GM20431 (cell line): ENCODE measurements at regions not wholly inside any gene's neighbourhood (a gene's known extent, or its start where the extent isn't known, plus 50 kb on each side); places are given as distances from the start of the nearest gene placed in this dataset.

ENCODE experiments used
- in situ Hi-C: fragments of 300-500 bp; cut with MseI, MboI; formaldehyde crosslinking; loops from one replicate; pipeline ENCODE4 v1.15.0; 2020; ENCODE audit warnings: low sequenced_read_pairs; ENCODE audit not compliant: unreplicated experiment

DNA sequence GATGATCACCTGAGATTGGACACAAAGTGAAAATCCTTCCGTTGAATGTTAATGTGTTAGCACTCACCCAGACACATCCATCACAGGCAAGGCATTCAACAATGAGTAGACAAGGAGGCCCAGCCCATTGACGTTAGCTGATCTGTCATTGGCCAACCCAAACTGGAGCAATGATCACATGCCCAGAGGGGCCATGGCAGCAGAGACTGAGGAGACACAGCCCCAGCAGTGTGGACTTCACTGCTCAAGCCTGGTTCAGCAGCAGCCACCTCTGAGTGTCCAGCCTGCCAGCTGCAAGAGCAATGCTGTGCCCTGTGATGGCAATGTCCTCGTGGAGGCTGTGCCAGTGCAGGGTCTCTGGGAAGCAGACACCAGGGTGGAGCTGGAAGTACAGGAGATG lies 622.2 kb downstream of the AACS start:
- in situ Hi-C loops, result no loop called here

DNA sequence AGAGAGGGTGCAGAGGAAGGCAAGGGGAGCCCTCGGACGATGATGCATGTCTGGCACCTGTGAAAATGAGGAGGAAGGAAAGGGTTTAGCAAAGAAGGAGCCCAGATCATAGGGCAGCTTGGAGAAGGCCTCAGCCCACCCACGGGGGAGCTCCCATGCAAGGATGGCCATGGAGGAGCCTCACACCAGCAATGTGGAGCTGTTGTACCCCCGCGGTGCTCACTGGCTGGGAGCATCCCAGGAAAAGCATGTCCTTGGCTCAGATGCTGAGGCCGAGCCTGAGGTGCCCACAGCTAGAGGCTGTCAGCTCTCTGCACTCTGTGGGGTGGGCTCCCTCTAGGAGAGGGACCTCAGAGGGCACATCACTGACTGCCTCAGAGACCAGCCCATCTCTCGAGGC lies 622.6 kb downstream of the AACS start:
- in situ Hi-C loops, result no loop called here

DNA sequence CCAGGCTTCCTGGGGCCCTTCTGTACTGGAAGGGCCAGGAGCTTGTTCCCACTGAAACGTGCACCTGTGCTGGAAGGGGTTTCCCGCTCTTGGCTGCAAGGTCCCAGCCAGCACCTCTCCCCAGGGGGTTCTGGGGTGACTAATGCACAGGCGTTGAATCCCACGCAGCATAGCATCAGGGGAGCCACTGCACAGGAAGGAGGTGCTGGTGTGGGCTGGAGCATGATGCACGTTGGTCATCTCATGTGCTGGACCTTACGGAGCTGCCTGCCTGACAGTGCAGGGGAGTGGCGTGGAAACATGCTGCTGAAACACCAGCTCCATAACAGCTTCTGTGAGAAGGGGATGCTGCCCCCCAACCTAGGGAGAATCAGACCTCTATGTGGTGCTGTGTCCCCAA lies 623.0 kb downstream of the AACS start:
- in situ Hi-C loops, result no loop called here

DNA sequence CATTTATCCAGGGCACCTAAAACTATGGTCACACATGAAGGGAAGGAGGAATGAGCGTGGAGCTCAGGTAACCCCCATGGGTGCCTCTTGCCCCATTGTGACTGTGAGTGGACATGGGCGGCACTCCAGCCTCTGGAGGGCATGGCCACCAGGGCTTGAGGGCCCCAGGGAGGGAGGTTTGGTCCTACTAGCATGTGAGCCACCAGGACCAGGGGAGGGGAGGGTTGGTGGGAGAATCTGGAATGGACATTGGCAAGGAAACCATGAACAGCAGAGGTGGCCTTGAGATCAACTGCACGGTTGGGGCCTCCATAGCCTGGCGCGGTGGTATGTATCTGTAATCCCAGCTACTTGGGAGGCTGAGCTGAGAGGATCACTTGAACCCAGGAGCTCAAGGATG lies 623.6 kb downstream of the AACS start:
- in situ Hi-C loops, result no loop called here

DNA sequence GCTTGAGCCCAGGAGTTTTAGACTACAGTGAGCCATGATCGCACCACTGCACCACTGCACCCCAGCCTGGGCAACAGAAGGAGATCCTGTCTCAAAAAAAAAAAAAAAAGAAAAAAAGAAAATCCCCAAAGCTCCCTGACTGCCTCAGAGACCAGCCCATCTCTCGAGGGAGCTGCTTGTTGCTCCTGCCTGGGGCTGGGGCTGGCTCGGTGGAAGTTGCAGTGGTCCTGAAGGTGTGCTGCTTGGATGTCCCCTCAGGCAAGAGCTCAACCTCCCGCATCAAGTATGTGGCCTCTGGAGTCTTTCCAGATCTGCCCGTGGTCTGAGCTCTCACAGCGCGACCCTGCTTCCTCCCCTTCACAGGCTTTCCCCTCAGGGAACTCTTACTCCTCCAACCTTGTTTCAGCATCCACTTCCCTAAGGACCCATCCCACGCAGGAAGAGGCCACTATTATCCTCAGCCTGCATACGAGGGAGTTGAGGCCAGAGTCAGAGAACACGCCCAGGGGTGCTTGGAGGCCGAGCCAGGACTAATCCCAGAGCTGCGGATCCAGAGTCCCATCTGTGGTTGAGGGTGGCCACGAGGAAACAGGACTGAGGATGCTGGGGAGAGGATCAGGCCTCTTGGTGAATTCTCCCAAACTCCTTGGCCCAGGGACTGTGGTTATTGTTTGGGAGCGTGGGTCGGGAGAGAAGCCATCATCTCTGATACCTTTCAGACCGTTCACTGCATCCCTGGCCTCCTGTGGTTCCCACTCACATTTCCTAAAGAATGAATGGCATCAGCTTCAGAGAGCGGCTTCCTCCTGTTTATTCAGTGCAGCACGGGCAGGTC lies 624.6 kb downstream of the AACS start:
- in situ Hi-C loops, result no loop called here

DNA sequence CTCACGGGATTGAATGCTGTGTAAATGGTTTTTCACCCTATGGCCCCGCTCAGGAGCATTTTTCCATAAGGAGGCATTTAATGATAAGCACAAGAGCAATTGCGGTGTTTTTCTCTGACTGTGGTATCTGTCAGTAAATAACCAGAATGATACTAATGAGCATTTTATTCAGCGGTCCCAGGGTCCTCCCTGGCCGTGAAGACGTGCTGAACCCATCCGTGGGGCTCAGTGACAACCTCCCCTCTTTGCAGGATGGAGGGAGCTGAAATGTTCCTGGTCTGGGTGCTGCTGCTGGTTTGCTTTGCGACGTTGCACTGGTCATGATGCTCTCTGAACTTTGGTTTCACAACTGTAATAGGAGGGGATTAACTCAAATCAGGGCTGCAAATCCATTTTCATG lies 625.6 kb downstream of the AACS start:
- in situ Hi-C loops, result no loop called here

DNA sequence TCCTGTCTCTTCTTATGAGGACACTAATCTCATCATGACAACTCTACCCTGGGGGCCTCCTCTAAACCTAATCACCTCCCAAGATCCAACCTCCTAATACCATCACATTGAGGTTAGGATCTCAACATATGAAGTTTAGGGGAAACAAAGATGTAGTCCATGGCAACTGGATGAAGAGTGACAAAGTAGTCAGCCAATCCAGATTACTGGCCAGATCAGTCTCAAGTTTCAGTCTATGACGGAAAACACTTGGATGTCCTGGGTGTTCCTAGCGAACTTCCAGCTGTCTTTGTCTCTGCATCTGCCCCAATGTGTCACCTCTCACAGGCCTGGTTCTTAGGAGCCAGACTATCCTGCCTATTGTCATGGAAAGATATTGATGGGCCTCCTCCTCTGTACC lies 630.8 kb downstream of the AACS start:
- in situ Hi-C loops, result no loop called here

DNA sequence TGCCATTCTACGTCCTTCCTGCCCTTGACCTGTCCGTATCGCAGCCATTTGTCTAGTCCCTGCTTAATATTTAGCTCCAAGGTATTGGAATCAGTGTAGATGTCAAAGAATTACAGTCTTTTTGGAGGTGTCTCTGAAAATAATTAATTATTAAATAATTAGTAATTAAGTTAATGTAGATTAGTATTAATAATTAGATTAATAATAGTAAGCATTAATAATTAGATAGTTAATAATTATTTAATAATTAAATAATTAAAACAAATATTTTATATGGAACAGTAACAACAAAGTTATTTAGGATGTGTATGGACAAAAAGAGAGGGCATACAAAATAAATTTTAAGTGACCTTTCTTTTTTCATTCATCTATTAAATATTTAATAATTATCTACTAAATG lies 639.6 kb downstream of the AACS start:
- in situ Hi-C loops, result no loop called here

DNA sequence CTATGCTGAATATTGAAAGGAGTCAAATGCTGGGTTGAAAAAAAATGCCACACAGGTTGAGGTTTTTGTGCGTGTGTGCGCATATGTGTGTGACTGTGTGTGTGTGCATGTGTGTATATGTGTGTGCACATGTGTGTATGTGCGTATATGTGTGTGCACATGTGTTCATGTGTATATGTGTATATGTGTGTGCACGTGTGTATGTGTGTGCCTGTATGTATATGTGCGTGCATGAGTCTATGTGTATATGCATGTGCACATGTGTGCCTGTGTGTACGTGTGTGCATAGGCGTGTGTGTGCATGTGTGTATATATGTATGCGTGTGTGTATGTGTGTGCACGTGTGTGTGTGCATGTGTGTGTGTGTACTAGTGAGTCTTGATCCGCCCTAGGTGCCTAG lies 655.7 kb downstream of the AACS start:
- in situ Hi-C loops, result no loop called here

DNA sequence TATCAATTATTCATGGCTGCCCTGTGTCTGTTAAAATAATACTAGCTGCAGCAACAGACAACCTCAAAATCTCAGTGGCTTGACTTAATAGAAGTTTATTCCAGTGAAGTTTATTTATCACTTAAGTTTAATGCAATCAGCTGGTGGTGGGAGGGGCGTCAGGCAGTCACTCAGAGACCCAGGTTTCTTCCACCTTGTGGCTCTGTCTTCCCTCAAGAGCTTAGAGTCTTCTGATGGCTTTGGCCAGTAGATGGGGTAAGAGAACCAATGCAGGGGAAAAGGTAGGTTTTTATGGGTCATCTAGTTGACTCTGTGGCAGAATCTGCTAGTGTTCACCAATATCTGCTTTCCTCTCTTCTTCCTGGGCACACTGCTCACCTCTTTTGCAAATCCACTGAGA lies 668.9 kb downstream of the AACS start:
- in situ Hi-C loops, result no loop called here

DNA sequence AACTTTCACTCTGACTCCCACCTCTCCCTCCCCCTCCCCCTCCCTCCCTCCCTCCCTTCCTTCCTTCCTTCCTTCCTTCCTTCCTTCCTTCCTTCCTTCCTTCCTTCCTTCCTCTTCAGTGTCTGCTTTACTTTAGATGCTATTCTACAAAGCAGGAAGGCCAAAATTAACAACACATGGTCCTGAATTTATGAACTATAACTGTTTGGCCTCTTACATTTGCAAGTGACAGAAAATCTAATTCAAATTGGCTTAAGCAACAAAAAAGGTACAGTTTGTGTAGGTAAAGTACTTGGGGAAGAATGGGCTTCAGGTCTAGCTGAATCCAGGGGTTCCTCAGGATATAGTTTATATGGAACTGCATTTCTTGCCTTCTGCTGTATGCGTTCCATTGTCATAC lies 673.0 kb downstream of the AACS start:
- in situ Hi-C loops, result no loop called here

DNA sequence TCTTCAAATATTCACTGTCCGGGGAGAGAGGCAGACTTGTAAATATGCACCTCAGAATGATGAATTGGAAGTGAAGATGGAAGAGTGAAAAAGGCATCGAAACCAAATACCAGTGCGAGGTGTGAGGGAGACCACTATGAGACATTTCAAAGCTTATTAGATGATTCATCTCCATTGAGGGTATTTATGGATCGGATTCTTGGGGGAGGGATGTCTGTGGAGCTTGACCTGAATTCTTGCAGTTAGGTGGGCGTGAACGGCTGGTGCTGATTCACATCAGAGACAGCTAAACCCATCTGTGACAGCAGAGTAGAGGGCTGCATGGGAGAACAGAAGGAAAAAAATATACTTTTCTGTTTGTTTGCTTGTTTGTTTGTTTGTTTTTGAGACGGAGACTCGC lies 677.2 kb downstream of the AACS start:
- in situ Hi-C loops, result no loop called here

DNA sequence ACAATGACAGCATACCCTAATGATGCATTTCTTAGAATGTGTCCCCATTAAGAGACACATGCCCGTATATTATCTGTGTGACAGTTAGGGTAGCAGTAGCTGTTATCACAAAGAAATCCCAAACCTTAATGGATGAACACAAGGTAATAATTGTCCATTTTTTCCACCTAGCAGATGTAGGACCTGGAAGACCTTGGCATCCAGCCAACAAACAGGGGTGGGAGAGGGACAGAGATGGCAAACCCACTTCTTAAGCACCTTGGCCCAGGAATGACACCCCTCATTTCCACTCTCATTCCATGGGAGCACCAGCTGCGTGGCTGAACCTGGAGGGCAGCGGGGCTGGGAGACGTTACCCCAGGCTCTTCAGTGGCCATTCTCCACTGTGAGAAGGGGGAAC lies 679.0 kb downstream of the AACS start:
- in situ Hi-C loops, result no loop called here

DNA sequence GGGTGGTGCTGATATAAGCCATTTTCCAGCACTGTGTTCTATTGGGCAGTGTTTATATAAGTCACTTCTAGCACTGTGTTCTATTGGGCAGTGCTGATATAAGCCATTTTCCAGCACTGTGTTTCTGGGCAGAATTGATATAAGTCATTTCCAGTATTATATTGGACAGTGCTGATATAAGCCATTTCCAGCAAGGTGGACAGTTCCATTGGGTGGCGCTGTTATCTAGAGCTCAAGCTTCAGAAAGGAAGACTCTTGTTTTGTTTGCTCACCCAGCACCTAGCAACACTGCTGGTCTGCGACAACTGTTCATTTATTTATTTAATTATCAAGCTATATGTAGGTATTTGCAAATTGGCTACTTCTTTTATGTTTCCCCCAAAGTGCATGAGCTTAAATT lies 690.3 kb downstream of the AACS start:
- in situ Hi-C loops, result no loop called here

DNA sequence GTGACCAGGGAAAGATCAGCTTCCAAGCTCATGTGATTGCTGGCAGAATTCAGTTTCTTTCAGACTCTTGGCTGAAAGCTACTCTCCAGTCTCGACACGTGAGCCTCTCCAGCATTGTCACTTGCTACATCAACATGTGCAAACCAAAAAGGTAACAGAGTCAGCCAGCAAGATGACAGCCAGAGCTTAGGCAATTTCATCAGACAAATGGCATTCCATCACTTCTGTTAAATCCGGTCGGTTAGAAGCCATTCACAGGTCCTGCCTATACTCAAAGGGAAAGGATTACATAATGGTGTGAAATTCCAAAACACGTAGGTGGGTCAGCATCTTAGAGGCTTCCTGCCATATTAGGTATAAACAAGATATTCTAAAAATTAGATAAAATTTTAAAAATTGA lies 700.9 kb downstream of the AACS start:
- in situ Hi-C loops, result no loop called here

DNA sequence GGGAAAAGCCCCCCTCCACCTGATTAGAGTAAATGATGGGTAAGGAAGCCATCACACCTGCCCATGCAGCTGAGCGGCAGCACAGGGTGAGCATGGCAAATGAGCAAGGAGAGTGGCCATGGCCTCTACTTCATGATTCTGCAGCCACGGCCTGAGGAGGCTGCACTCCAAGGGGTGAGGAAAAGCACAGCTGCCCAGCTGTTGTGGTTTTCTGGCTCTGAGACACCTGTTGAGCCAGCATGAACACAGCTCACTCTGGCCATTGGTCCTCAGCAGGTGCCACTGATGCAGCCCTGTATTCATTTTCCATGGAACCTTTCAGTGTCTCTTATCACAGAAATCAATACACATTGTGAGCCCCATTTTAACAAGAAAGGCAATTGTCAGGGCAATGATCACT lies 707.2 kb downstream of the AACS start:
- in situ Hi-C loops, result no loop called here

DNA sequence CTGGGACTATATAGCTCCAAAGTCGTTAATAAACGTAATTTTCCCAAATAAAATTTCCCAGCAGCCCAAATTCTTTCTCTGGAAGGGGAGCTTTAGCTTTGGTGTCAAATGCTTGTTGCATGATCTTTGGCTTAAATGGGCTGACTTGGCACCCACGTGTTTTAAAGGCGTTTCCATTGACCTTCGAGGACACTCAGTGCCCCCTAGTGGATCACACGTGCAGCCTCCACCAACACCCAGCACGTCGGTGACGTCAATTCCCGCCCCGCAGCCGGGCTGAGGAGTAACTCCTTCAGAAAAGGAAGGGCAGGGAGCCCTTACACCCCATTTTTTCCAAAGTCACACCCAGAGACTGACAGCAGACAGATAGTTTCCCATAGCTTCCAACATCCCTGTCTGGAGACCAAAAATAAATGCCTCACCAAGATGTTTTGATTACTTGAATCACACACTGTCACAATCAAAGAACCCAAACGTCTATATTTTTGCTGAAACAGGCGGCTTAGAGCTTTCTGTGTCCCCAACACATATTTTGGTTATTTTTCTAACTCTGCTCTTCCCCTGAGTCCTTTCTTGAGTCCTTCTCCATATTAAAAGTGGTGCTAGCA lies 707.9 kb downstream of the AACS start:
- in situ Hi-C loops, result no loop called here

DNA sequence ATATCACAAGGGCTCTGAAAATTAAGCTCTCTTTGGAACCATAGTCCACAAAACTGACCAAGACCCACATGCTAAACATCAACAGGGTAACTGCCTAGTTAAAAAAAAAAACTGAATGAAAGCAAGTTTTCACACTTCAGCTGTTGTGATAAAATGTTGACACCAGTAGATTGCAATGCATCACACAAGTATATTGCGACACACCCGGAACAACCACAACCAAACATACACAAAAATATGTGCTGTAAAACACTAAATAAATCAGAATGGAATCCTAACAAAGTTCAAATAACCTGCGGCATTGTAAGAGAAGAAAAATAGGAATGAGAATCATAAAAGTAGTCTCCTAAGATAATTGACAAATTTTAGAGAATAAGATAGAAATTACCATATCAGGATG lies 710.3 kb downstream of the AACS start:
- in situ Hi-C loops, result no loop called here

DNA sequence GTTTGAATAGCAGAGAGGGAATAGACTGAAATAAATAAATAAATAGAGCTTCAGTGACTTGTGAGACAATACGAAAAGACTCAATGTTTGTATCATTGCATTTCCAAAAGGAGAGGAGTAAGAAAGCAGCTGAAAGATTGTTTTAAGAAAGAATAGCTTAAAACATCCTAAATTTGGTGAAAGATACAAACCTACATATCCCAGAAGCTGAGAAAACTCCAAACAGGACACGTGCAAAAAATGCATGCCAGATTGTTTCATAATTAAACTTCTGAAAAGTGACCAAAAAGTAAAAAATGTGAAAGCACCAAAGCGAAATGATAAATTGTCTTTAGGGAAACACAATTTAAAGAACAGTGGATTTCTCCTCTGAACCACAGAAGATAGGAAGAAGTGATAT lies 711.0 kb downstream of the AACS start:
- in situ Hi-C loops, result no loop called here

DNA sequence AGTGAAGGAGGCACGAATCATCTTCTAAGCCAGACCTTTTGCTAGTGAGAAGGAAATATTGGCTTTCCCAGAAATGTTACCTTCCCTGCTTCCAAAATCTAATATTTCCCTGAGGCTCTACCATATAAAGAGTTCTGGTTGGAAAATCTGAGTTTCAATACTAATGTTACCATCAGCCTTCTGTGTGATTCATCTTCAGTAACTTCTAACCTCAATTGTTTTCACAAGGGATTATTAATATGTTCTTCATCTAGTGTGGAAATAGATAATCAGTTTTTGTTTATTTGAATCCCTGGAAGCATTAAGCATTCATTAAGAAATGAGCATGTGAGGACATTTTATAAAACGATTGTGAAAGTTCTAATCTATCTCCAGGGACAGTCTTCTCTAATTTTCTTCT lies 720.9 kb downstream of the AACS start:
- in situ Hi-C loops, result no loop called here

DNA sequence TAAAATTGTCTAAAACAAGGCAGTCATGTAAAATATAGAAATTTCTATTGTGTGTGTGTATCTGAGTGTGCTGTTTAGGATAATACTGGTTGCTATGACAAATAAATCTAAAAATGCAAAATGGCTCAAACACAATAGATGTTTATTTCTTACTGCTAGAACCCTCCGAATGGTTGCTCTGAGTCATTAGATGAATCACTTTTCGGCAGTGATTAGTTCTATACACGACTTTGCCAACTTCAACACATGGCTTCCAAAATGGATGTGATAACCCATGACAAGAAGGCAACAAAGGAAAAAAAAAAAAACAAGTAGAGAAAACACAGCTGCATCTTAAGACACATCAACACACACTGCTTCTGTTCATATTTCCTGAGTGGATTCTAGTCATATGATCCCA lies 729.2 kb downstream of the AACS start:
- in situ Hi-C loops, result no loop called here
